ENCODE measurements at regions not wholly inside any gene's neighbourhood (a gene's known extent, or its start where the extent isn't known, plus 50 kb on each side); places are given as distances from the start of the nearest gene placed in this dataset.

GRCh38 chr3:157738441-157738840, 235.2 kb upstream of the VEPH1 start:
- DNase-seq (no peak), ATAC-seq (no peak)
- Histone ChIP-seq H3K9me3 (no peaks in the 10 kb centered on the region), H3K36me3 (ENCODE audit: low read depth) (no peaks in the 10 kb centered on the region), H3K4me3 (no peak overlapping the region), H3K4me1 (ENCODE audit: low read depth) (no peaks in the 10 kb centered on the region)
- TF ChIP-seq CTCF (IDR thresholded peaks at IDR 0.05), result no peak
- intact Hi-C loops (cut with DNase I, micrococcal nuclease), result no loop called here

DNA sequence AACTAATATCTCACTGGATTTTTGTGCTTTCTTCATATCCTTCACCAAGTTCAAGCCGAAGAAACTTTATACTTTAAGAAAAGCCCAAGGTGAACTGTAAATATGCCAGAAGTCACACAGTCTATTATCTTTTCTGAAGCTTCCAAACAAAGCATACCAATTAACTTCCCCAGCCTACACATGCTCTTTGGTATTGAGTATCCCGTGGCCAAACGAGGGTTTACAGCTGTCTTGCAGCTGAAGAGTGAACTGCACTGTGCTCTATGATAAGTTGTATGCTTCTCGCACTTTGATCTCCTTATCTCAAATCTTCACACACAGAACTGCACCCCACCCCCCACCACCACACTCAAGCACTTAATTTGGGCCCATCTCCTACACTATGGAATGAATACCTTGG, 215.6 kb upstream of the VEPH1 start:
- ATAC-seq (no peak), DNase-seq (no peak)
- Histone ChIP-seq H3K36me3 (ENCODE audit: low read depth) (no peaks in the 10 kb centered on the region), H3K4me3 (no peak overlapping the region), H3K9me3 (no peaks in the 10 kb centered on the region), H3K4me1 (ENCODE audit: low read depth) (no peaks in the 10 kb centered on the region)
- no peak for TF ChIP-seq CTCF (IDR thresholded peaks at IDR 0.05)
- intact Hi-C loops (cut with DNase I, micrococcal nuclease), result no loop called here

DNA sequence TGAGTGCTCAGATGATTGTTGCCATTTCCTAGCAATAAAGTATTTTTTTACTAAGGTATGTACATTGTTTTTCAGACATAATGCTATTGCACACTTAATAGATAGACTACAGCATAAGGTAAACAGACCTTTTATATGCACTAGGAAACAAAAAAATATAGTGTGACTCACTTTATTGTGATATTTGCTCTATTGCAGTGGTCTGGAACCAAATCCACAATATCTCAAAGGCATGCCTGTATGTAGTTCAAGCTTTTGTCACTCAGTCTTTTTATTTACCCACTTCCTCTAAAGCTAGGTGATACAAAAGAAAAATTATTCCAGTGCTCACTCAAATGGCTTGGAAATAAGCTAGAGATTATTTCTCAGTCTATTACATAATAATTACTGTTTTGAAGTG, 209.9 kb upstream of the VEPH1 start:
- ATAC-seq (no peak), DNase-seq (no peak)
- no peaks in the 10 kb centered on the region for H3K36me3 ChIP-seq (ENCODE audit: low read depth)
- no peak overlapping the region for H3K4me3 ChIP-seq
- no peaks in the 10 kb centered on the region for H3K9me3 ChIP-seq
- intact Hi-C loops (cut with DNase I, micrococcal nuclease), result no loop called here
- TF ChIP-seq CTCF (IDR thresholded peaks at IDR 0.05), result no peak
- no peaks in the 10 kb centered on the region for H3K4me1 ChIP-seq (ENCODE audit: low read depth)

GRCh38 chr3:157705258-157705657, 202.0 kb upstream of the VEPH1 start:
- no peak overlapping the region for H3K4me3 ChIP-seq
- intact Hi-C loops (cut with DNase I, micrococcal nuclease), result no loop called here
- H3K9me3 ChIP-seq, result no peaks in the 10 kb centered on the region
- no peaks in the 10 kb centered on the region for H3K4me1 ChIP-seq (ENCODE audit: low read depth)
- no peak for DNase-seq
- H3K36me3 ChIP-seq (ENCODE audit: low read depth), result no peaks in the 10 kb centered on the region
- TF ChIP-seq CTCF (IDR thresholded peaks at IDR 0.05), result no peak
- ATAC-seq, result no peak

DNA sequence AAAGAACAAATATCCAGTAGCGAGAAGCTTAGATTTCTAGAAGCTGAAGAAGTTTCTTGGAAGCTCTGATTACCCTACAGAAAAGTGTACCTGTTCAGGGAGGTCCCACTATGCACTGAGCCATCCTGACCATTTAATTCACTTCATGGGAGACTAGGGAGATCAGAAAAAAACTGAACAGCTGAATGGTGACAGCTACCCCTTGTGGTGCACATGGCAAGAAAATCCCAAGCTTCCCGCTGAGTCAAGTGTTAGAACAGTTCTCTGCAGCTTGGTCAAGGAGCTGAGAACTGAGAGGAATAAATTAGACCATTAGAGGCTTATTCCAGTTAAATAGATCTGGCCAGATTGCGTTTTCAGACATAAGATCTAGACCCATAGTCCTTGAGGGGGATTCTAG, 197.2 kb upstream of the VEPH1 start:
- intact Hi-C loops (cut with DNase I, micrococcal nuclease), result no loop called here
- Histone ChIP-seq H3K4me1 (ENCODE audit: low read depth) (no peaks in the 10 kb centered on the region), H3K9me3 (no peaks in the 10 kb centered on the region), H3K4me3 (no peak overlapping the region), H3K36me3 (ENCODE audit: low read depth) (no peaks in the 10 kb centered on the region)
- TF ChIP-seq CTCF (IDR thresholded peaks at IDR 0.05), result no peak
- DNase-seq (no peak), ATAC-seq (no peak)

GRCh38 chr3:157695586-157695985, 192.4 kb upstream of the VEPH1 start:
- Histone ChIP-seq H3K4me1 (ENCODE audit: low read depth) (no peaks in the 10 kb centered on the region), H3K4me3 (no peak overlapping the region), H3K9me3 (no peaks in the 10 kb centered on the region), H3K36me3 (ENCODE audit: low read depth) (no peaks in the 10 kb centered on the region)
- intact Hi-C loops (cut with DNase I, micrococcal nuclease), result no loop called here
- DNase-seq (no peak), ATAC-seq (no peak)
- no peak for TF ChIP-seq CTCF (IDR thresholded peaks at IDR 0.05)

All from mucosa of descending colon (tissue), 3 donors.